OCI-LY1 (cell line): ENCODE measurements at regions not wholly inside any gene's neighbourhood (a gene's known extent, or its start where the extent isn't known, plus 50 kb on each side); places are given as distances from the start of the nearest gene placed in this dataset.

ENCODE experiments used
- H2AFZ ChIP-seq: fragments of 200-600 bp; sonication (generic), shearing (Covaris generic); 2 replicates; pipeline ENCODE4 v1.6.0; 2014; ENCODE audit warnings: antibody characterized with exemption, mild to moderate bottlenecking, low read length
- H3F3A ChIP-seq: fragments of 200-600 bp; sonication (generic), shearing (Covaris generic); 2 replicates; pipeline ENCODE4 v1.6.0; 2014; ENCODE audit warnings: mild to moderate bottlenecking, antibody characterized with exemption, low read length, moderate library complexity; ENCODE audit not compliant: insufficient read depth
- H3K27ac ChIP-seq: fragments of 200-600 bp; sonication (generic); 2 replicates; pipeline ENCODE4 v1.5.1; 2014; ENCODE audit warnings: low read length, mixed run types, mild to moderate bottlenecking, low read depth; ENCODE audit not compliant: poor library complexity, severe bottlenecking
- H3K27me3 ChIP-seq: fragments of 200-600 bp; sonication (generic); 2 replicates; pipeline ENCODE4 v1.6.0; 2014; ENCODE audit warnings: antibody characterized with exemption, mild to moderate bottlenecking, low read length, moderate library complexity; ENCODE audit not compliant: insufficient read depth
- H3K36me3 ChIP-seq: fragments of 200-600 bp; sonication (generic); 2 replicates; pipeline ENCODE4 v1.6.1; 2014; ENCODE audit warnings: mild to moderate bottlenecking, antibody characterized with exemption, low read length, moderate library complexity, mixed read lengths; ENCODE audit not compliant: insufficient read depth
- H3K4me1 ChIP-seq: fragments of 200-600 bp; sonication (generic); 2 replicates; pipeline ENCODE4 v1.5.1; 2014; ENCODE audit warnings: mild to moderate bottlenecking, low read length, moderate library complexity; ENCODE audit not compliant: insufficient read depth, severe bottlenecking
- H3K4me2 ChIP-seq: fragments of 200-600 bp; sonication (generic), shearing (Covaris generic); 2 replicates; pipeline ENCODE4 v1.6.1; 2014; ENCODE audit warnings: low read length
- H3K4me3 ChIP-seq: fragments of 200-600 bp; sonication (generic); 2 replicates; pipeline ENCODE4 v1.5.1; 2014; ENCODE audit warnings: low read length, low read depth, mild to moderate bottlenecking, mixed read lengths; ENCODE audit not compliant: poor library complexity, severe bottlenecking
- H3K79me2 ChIP-seq: fragments of 200-600 bp; shearing (Covaris generic); 2 replicates; pipeline ENCODE4 v1.6.1; 2016; ENCODE audit warnings: mixed run types, low read length, mixed read lengths; ENCODE audit not compliant: insufficient read depth
- H3K9ac ChIP-seq: fragments of 200-600 bp; sonication (generic), shearing (Covaris generic); 2 replicates; pipeline ENCODE4 v1.6.1; 2014; ENCODE audit warnings: mild to moderate bottlenecking, low read length, mixed read lengths
- H3K9me2 ChIP-seq: fragments of 200-600 bp; sonication (generic), shearing (Covaris generic); 2 replicates; pipeline ENCODE4 v1.6.1; 2014; ENCODE audit warnings: low read depth, mild to moderate bottlenecking, low read length, mixed read lengths
- H3K9me3 ChIP-seq: fragments of 200-600 bp; shearing (Covaris generic); 2 replicates; pipeline ENCODE4 v1.6.1; 2014; ENCODE audit warnings: low read length, mixed read lengths
- H4K20me1 ChIP-seq: fragments of 200-600 bp; sonication (generic), shearing (Covaris generic); 2 replicates; pipeline ENCODE4 v1.6.0; 2016; ENCODE audit warnings: mild to moderate bottlenecking, low read length; ENCODE audit not compliant: insufficient read depth
- EZH2 ChIP-seq: fragments of 200-600 bp; sonication (generic), shearing (Covaris generic); IDR thresholded peaks from 2 replicates; pipeline ENCODE4 v1.8.0; 2017; ENCODE audit warnings: borderline replicate concordance, mixed run types, mild to moderate bottlenecking, antibody characterized with exemption, low read length, moderate library complexity, mixed read lengths
- TF ChIP-seq, protein P1 (sequence below): fragments of 200-600 bp; sonication (generic), shearing (Covaris generic); IDR thresholded peaks from 2 replicates; pipeline ENCODE4 v1.5.1; 2017; ENCODE audit warnings: mild to moderate bottlenecking, antibody characterized with exemption, low read length, moderate library complexity, mixed read lengths

DNA sequence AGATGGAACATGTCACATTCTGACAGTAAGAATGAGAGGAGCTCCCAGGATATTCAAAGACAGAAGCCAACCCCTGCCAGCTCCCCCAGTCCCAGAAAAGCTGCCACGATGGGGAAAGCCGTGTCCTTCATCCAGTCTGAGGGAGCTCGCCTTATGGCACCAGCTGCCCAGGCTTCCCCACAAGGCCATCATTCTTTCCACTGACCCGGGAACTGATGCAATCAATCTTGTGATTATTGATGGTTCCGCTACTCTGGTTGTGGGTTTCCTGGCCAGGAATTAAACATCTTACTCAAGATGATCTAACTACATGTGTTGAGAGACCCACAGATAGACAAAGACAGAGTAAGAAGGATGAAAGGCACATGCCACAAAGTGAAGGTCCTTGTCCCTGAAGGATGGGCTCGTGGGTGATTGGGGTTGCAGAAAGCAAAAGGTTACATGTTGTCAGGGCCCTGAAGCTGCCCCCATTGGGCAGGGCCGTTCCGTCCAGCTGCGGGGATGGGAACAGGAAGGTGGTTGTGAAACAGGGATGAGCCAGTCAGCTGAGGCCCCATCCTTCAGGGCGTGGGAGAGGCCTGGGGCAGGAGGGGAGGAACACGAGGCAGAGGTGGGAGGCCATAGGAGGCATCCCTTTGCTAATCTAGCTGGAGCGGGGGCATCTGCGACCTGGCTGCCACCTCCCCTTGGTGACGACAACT lies 127.6 kb downstream of the OAT start:
- Histone ChIP-seq H3K36me3 (no peaks in the 10 kb centered on the region), H2AFZ (no peak overlapping the region), H3K27me3 (peaks cover 3% of the 10 kb centered on the region; the same call in 1 of the 2 replicates), H3F3A (no peaks in the 10 kb centered on the region), H3K9ac (no peak overlapping the region), H3K9me2 (no peaks in the 10 kb centered on the region), H3K4me2 (no peak overlapping the region), H3K79me2 (no peaks in the 10 kb centered on the region), H3K27ac (no peak overlapping the region), H3K9me3 (no peaks in the 10 kb centered on the region), H3K4me1 (peaks cover 6% of the 10 kb centered on the region), H4K20me1 (no peaks in the 10 kb centered on the region), H3K4me3 (no peak overlapping the region)
- TF ChIP-seq, protein P1, sequence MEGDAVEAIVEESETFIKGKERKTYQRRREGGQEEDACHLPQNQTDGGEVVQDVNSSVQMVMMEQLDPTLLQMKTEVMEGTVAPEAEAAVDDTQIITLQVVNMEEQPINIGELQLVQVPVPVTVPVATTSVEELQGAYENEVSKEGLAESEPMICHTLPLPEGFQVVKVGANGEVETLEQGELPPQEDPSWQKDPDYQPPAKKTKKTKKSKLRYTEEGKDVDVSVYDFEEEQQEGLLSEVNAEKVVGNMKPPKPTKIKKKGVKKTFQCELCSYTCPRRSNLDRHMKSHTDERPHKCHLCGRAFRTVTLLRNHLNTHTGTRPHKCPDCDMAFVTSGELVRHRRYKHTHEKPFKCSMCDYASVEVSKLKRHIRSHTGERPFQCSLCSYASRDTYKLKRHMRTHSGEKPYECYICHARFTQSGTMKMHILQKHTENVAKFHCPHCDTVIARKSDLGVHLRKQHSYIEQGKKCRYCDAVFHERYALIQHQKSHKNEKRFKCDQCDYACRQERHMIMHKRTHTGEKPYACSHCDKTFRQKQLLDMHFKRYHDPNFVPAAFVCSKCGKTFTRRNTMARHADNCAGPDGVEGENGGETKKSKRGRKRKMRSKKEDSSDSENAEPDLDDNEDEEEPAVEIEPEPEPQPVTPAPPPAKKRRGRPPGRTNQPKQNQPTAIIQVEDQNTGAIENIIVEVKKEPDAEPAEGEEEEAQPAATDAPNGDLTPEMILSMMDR: no peak
- no peak for TF ChIP-seq EZH2

GRCh38 chr10:124289851-124290795 lies 128.6 kb downstream of the OAT start:
- no peaks in the 10 kb centered on the region for H3K9me2 ChIP-seq
- no peak overlapping the region for H3K9ac ChIP-seq
- H3K4me3 ChIP-seq: no peak overlapping the region
- H4K20me1 ChIP-seq: no peaks in the 10 kb centered on the region
- no peak overlapping the region for H3K4me2 ChIP-seq
- peaks cover 17% of the 10 kb centered on the region for H3K4me1 ChIP-seq
- H3K9me3 ChIP-seq: no peaks in the 10 kb centered on the region
- H2AFZ ChIP-seq: no peak overlapping the region
- H3K27ac ChIP-seq: no peak overlapping the region
- no peaks in the 10 kb centered on the region for H3K79me2 ChIP-seq
- TF ChIP-seq, protein P1: no peak
- TF ChIP-seq EZH2: no peak
- H3K36me3 ChIP-seq: no peaks in the 10 kb centered on the region
- no peaks in the 10 kb centered on the region; the same call in 1 of the 2 replicates for H3K27me3 ChIP-seq
- H3F3A ChIP-seq: no peaks in the 10 kb centered on the region

DNA sequence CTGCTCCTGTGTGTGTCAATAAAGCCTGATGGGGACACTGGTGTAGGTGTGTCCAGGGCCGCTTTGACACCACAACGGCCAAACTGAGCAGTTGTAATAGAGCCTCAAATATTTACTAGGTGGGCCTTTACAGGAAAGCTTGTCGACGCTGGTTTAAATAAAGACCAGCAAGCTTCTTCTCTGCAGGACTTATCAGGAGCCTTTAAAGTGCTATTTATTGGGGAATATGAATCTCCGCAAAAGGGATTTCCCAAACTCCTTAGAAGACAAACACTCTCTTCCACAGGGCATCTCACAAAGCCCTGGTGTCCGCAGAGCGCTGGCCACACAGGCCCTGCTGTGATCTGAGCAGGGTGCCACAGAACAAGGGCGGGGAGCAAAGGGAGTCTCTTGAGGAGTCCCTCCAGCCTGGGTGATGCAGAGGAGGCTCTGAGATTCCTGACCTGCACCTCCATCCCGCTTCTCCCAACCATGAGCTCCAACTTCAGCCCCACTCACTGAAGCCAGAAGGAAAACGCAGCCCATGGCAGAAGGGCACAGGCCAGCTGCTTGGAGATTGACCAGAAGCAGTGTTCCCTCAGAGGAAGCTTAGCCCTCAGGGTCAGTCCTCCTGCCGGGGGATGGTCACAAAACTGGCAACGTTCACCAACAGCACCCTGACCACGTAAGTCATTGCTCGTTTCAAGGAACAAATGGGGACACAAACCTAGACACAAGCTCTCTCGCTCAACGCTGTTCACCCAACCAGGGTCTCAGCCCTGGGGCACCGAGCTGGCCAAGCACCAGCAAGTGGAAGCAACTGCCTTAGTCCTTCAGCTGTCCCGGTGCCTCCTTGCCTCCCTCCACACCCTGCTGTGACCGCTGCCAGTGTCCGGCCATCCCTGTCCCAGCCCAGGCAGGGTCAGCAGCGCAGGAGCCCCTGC lies 129.5 kb downstream of the OAT start:
- Histone ChIP-seq H3K27ac (no peak overlapping the region), H3K4me3 (no peak overlapping the region), H3K4me1 (peaks cover 17% of the 10 kb centered on the region), H3F3A (no peaks in the 10 kb centered on the region), H3K9ac (no peak overlapping the region), H3K4me2 (no peak overlapping the region), H3K9me2 (no peaks in the 10 kb centered on the region), H3K9me3 (no peaks in the 10 kb centered on the region), H2AFZ (no peak overlapping the region), H3K27me3 (no peaks in the 10 kb centered on the region; the same call in 1 of the 2 replicates), H3K36me3 (no peaks in the 10 kb centered on the region), H3K79me2 (no peaks in the 10 kb centered on the region), H4K20me1 (no peaks in the 10 kb centered on the region)
- TF ChIP-seq, protein P1: no peak
- no peak for TF ChIP-seq EZH2
